SU-DHL-6 (cell line): ENCODE measurements at regions not wholly inside any gene's neighbourhood (a gene's known extent, or its start where the extent isn't known, plus 50 kb on each side); places are given as distances from the start of the nearest gene placed in this dataset.

ENCODE experiments used
- H2AFZ ChIP-seq: fragments of 200-600 bp; sonication (generic); 2 replicates; pipeline ENCODE4 v1.6.1; 2014; ENCODE audit warnings: low read depth, mild to moderate bottlenecking, moderate library complexity, mixed read lengths, antibody characterized with exemption, low read length; ENCODE audit not compliant: severe bottlenecking
- H3F3A ChIP-seq: fragments of 200-600 bp; shearing (Covaris generic); 2 replicates; pipeline ENCODE4 v1.6.0; 2016; ENCODE audit warnings: antibody characterized with exemption, mild to moderate bottlenecking; ENCODE audit not compliant: insufficient read depth
- H3K27ac ChIP-seq: fragments of 200-600 bp; sonication (generic); 2 replicates; pipeline ENCODE4 v1.5.1; 2016; ENCODE audit warnings: low read depth, mild to moderate bottlenecking, low read length, moderate library complexity, mixed read lengths
- H3K27me3 ChIP-seq: fragments of 200-600 bp; sonication (generic), shearing (Covaris generic); 2 replicates; pipeline ENCODE4 v1.6.0; 2014; ENCODE audit warnings: mild to moderate bottlenecking, low read length
- H3K36me3 ChIP-seq: fragments of 200-600 bp; sonication (generic); 2 replicates; pipeline ENCODE4 v1.6.1; 2014; ENCODE audit warnings: mild to moderate bottlenecking, low read length, mixed read lengths
- H3K4me2 ChIP-seq: fragments of 300-600, 200-600 bp; shearing (Covaris generic), sonication (generic); 2 replicates; pipeline ENCODE4 v1.6.0; 2014; ENCODE audit warnings: low read length, low read depth, mild to moderate bottlenecking; ENCODE audit not compliant: poor library complexity, severe bottlenecking
- H3K4me3 ChIP-seq: fragments of 200-600 bp; sonication (generic); 2 replicates; pipeline ENCODE4 v1.5.1; 2014; ENCODE audit warnings: antibody characterized with exemption, low read length, mild to moderate bottlenecking, mixed read lengths; ENCODE audit not compliant: insufficient read depth, poor library complexity, severe bottlenecking
- H3K79me2 ChIP-seq: fragments of 200-600 bp; sonication (generic); 2 replicates; pipeline ENCODE4 v1.6.1; 2014; ENCODE audit warnings: mild to moderate bottlenecking, low read length, moderate library complexity; ENCODE audit not compliant: insufficient read depth
- H3K9ac ChIP-seq: fragments of 200-600 bp; sonication (generic); 2 replicates; pipeline ENCODE4 v1.7.0; 2014; ENCODE audit warnings: mild to moderate bottlenecking, low read length
- H3K9me2 ChIP-seq: fragments of 200-600 bp; sonication (generic); replicated peaks from 2 replicates; pipeline ENCODE4 v1.6.1; 2014; ENCODE audit warnings: low read length; ENCODE audit not compliant: insufficient read depth
- H3K9me3 ChIP-seq: fragments of 200-600 bp; sonication (generic); 2 replicates; pipeline ENCODE4 v1.6.1; 2014; ENCODE audit warnings: low read length, mixed read lengths; ENCODE audit not compliant: insufficient read depth
- H4K20me1 ChIP-seq: fragments of 200-600 bp; sonication (generic); 2 replicates; pipeline ENCODE4 v1.6.1; 2014; ENCODE audit warnings: low read depth, mild to moderate bottlenecking, antibody characterized with exemption, low read length, moderate library complexity, mixed read lengths
- EZH2phosphoT487 ChIP-seq: fragments of 200-600 bp; sonication (generic), shearing (Covaris generic); conservative IDR thresholded peaks from 2 replicates; pipeline ENCODE4 v1.6.1; 2018; ENCODE audit warnings: mild to moderate bottlenecking, antibody characterized with exemption, low read length, moderate library complexity, mixed read lengths
- TF ChIP-seq, protein P1 (sequence below): fragments of 200-600 bp; sonication (generic); IDR thresholded peaks from one replicate; pipeline ENCODE4 v1.5.1; 2017; ENCODE audit warnings: antibody characterized with exemption, mild to moderate bottlenecking, low read length, moderate library complexity; ENCODE audit not compliant: insufficient read depth, poor library complexity, severe bottlenecking

GRCh38 chr18:4597301-4597700 is 142.2 kb upstream of the DLGAP1 start:
- Histone ChIP-seq H3K9ac (no peak overlapping the region), H3K27ac (no peak overlapping the region), H3K9me2 (no peaks in the 10 kb centered on the region), H3F3A (no peaks in the 10 kb centered on the region), H4K20me1 (no peaks in the 10 kb centered on the region), H3K79me2 (no peaks in the 10 kb centered on the region), H3K36me3 (no peaks in the 10 kb centered on the region), H3K27me3 (no peaks in the 10 kb centered on the region), H3K4me3 (no peak overlapping the region), H2AFZ (no peak overlapping the region), H3K4me2 (no peak overlapping the region), H3K9me3 (no peaks in the 10 kb centered on the region)
- TF ChIP-seq EZH2phosphoT487, result no peak
- TF ChIP-seq, protein P1, sequence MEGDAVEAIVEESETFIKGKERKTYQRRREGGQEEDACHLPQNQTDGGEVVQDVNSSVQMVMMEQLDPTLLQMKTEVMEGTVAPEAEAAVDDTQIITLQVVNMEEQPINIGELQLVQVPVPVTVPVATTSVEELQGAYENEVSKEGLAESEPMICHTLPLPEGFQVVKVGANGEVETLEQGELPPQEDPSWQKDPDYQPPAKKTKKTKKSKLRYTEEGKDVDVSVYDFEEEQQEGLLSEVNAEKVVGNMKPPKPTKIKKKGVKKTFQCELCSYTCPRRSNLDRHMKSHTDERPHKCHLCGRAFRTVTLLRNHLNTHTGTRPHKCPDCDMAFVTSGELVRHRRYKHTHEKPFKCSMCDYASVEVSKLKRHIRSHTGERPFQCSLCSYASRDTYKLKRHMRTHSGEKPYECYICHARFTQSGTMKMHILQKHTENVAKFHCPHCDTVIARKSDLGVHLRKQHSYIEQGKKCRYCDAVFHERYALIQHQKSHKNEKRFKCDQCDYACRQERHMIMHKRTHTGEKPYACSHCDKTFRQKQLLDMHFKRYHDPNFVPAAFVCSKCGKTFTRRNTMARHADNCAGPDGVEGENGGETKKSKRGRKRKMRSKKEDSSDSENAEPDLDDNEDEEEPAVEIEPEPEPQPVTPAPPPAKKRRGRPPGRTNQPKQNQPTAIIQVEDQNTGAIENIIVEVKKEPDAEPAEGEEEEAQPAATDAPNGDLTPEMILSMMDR, result no peak

DNA sequence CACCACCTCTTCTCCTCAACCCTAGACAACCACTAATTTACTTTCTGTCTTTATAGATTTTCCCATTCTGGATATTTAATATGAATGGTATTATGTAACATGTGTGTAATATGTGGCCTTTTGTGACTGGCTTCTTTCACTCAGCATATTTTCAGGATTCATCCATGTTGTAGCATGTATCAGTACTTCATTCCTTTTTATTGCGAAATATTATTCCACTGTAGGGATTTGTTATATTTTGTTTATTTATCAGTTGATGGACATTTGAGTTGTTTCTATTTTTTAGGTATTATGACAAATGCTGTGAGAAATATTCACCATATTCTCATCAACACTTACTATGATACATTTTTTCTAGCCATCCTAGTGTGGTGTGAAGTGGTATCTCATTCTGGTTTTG is 138.8 kb upstream of the DLGAP1 start:
- TF ChIP-seq, protein P1, result no peak
- TF ChIP-seq EZH2phosphoT487, result no peak
- H3K4me2 ChIP-seq, result no peak overlapping the region
- no peak overlapping the region for H3K27ac ChIP-seq
- H3F3A ChIP-seq, result no peaks in the 10 kb centered on the region
- H3K9me3 ChIP-seq, result no peaks in the 10 kb centered on the region
- H3K9me2 ChIP-seq, result no peaks in the 10 kb centered on the region
- H3K36me3 ChIP-seq, result no peaks in the 10 kb centered on the region
- H2AFZ ChIP-seq, result no peak overlapping the region
- H3K79me2 ChIP-seq, result no peaks in the 10 kb centered on the region
- no peak overlapping the region for H3K9ac ChIP-seq
- no peaks in the 10 kb centered on the region for H3K27me3 ChIP-seq
- no peaks in the 10 kb centered on the region for H4K20me1 ChIP-seq
- no peak overlapping the region for H3K4me3 ChIP-seq

DNA sequence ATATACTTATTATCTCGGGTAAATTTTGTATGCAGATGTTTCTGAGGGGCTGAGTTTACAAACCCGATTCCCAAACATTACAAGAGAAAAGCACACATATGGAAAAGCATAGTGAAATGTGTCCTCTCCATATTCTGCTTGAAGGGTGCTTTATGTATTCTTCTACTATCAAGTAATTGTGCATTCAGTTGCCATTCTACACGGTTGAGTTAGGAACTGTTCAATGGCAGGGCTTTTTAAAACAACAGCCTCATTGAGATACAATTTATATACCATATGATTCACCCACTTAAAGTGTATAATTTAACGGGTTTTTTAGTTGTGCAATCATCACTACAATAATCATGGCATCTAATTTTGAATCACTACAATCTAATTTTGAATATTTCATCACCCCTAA is 138.4 kb upstream of the DLGAP1 start:
- H3K79me2 ChIP-seq, result no peaks in the 10 kb centered on the region
- H3K9ac ChIP-seq, result no peak overlapping the region
- H3K4me2 ChIP-seq, result no peak overlapping the region
- no peaks in the 10 kb centered on the region for H3F3A ChIP-seq
- H4K20me1 ChIP-seq, result no peaks in the 10 kb centered on the region
- H3K27me3 ChIP-seq, result no peaks in the 10 kb centered on the region
- H3K9me3 ChIP-seq, result no peaks in the 10 kb centered on the region
- TF ChIP-seq EZH2phosphoT487, result no peak
- TF ChIP-seq, protein P1, result no peak
- no peak overlapping the region for H3K27ac ChIP-seq
- no peaks in the 10 kb centered on the region for H3K36me3 ChIP-seq
- H3K4me3 ChIP-seq, result no peak overlapping the region
- no peaks in the 10 kb centered on the region for H3K9me2 ChIP-seq
- H2AFZ ChIP-seq, result no peak overlapping the region
